Memory B cell (primary cell): ENCODE measurements at regions not wholly inside any gene's neighbourhood (a gene's known extent, or its start where the extent isn't known, plus 50 kb on each side); places are given as distances from the start of the nearest gene placed in this dataset.
"Not testable (repeated sequence)": the region's sequence is repeated elsewhere in the genome, so short reads cannot be mapped to it uniquely, and the experiment has no call there.

Experiments
- ATAC-seq: fragments of 150-1000 bp; cut with Tn5 transposase; 2 replicates; pipeline ENCODE4 v1.10.0; 2021; ENCODE audit warnings: low read depth, mild to moderate bottlenecking, moderate library complexity
- DNase-seq, 2 donors: peaks; one replicate each; pipeline ENCODE4 v3.0.0; 2022; ENCODE audit warnings: low spot score in 2 of 2
- H3K27ac Mint-ChIP-seq: one replicate; pipeline ENCODE4 v1.8.0; 2022; ENCODE audit warnings: mild to moderate bottlenecking, moderate library complexity, mixed read lengths
- H3K27me3 Mint-ChIP-seq: one replicate; pipeline ENCODE4 v1.8.0; 2022; ENCODE audit warnings: mixed read lengths
- H3K36me3 Mint-ChIP-seq: one replicate; pipeline ENCODE4 v1.8.0; 2022; ENCODE audit warnings: mild to moderate bottlenecking, mixed read lengths
- H3K4me1 Mint-ChIP-seq: one replicate; pipeline ENCODE4 v1.8.0; 2022; ENCODE audit warnings: mixed read lengths
- H3K4me3 Mint-ChIP-seq: one replicate; pipeline ENCODE4 v1.8.0; 2022; ENCODE audit warnings: mild to moderate bottlenecking, moderate library complexity, mixed read lengths
- H3K9me3 Mint-ChIP-seq: one replicate; pipeline ENCODE4 v1.8.0; 2022; ENCODE audit warnings: mixed read lengths

- DNase-seq (no peak), ATAC-seq (no peak)
- H3K27ac Mint-ChIP-seq = no peak overlapping the region
- H3K27me3 Mint-ChIP-seq = no peaks in the 10 kb centered on the region
- no peak overlapping the region for H3K4me3 Mint-ChIP-seq
- H3K4me1 Mint-ChIP-seq = peaks cover 10% of the 10 kb centered on the region
- H3K36me3 Mint-ChIP-seq = peaks cover 30% of the 10 kb centered on the region
- peaks cover 8% of the 10 kb centered on the region for H3K9me3 Mint-ChIP-seq
Observed at GRCh38 chr22:26762503-26763472, 105.4 kb downstream of the MIAT start.

DNA sequence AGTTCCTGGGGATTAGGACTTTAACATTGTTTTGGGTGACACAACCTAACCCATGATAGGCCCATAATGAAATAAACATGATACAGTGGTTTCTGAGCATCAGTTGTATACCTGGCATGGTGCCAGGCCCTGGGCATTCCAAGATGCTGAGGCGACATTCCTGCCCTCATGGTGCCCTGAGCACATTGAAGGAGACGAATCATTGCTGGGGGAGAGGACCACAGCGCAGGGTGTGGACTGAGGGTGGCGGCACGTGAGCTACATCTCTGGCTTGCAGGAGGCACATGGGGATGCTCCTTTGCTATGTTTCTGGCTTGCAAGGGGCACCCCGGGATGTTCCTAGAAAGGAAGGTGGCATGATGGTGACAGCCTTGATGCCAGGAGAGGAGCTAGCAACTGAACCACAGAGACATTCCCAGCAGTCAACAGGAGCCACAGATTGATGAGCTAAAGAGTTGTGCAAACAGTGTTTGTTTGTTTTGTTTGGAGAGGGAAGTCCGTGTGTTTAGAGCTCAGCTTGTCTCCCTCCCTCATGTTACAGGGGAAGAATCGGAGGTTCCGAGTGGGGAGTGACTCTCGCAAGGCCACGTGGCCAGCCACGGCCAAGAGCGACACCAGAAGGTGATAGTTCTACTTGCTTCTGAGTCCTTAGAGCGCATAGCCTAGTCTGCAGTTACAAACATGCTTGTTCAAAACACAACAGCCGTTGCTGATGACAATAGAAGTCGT lies 106.4 kb downstream of the MIAT start:
- peaks cover 27% of the 10 kb centered on the region for H3K36me3 Mint-ChIP-seq
- H3K27me3 Mint-ChIP-seq = no peaks in the 10 kb centered on the region
- no peak overlapping the region for H3K4me3 Mint-ChIP-seq
- peaks cover 8% of the 10 kb centered on the region for H3K9me3 Mint-ChIP-seq
- no peak for ATAC-seq
- DNase-seq = no peak
- peaks cover 10% of the 10 kb centered on the region for H3K4me1 Mint-ChIP-seq
- H3K27ac Mint-ChIP-seq = no peak overlapping the region

GRCh38 chr22:26766510-26767350 lies 109.3 kb downstream of the MIAT start:
- Mint-ChIP-seq H3K4me3 (no peak overlapping the region), H3K27ac (no peak overlapping the region)

DNA sequence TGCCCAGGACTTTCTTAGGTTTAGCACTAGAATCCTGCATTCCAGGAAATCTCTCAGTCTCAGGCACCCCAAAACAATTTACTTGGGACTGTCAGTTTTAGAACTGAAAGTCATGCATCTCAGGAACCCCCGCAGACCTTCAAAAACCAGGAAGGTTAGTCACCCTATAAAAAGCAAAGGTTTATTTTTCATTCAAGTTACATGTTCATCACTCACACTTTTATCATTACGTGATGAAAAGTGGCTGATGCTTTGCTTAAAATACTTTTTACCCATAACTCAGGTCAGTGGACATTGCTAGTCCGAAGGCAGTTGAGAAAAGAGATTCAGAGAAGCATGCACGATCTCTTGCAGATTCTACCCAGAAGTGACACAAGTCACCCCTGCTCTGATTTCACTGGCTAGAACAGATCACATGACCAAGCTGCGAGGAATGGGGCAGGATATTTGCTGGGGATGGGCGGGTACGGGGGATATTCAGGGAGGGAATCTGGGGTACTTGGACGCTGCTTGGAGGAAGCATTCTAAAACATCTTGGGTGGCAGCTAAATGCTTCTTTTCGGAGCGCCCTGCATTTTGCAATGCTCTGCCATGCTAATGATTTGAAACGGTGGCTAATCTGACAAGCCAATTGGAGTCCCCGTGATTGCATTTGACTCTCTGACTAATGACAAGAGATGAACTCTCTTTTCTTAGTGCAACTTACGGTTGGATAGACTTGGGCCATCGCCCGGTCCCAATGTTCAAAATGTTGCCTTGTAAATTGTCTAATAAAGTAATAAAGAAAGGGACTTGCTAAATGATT lies 110.2 kb downstream of the MIAT start:
- Mint-ChIP-seq H3K4me3 (no peak overlapping the region), H3K36me3 (peaks cover 38% of the 10 kb centered on the region), H3K27me3 (no peaks in the 10 kb centered on the region), H3K27ac (no peak overlapping the region), H3K9me3 (peaks cover 8% of the 10 kb centered on the region), H3K4me1 (peaks cover 8% of the 10 kb centered on the region)
- ATAC-seq (no peak), DNase-seq (no peak)

More at GRCh38 chr22:26766510-26767350, 109.3 kb downstream of the MIAT start:
- ATAC-seq = no peak
- H3K9me3 Mint-ChIP-seq = peaks cover 8% of the 10 kb centered on the region
- peaks cover 39% of the 10 kb centered on the region for H3K36me3 Mint-ChIP-seq
- DNase-seq = no peak
- peaks cover 8% of the 10 kb centered on the region for H3K4me1 Mint-ChIP-seq
- H3K27me3 Mint-ChIP-seq = no peaks in the 10 kb centered on the region

GRCh38 chr22:26768156-26768515 lies 110.7 kb downstream of the MIAT start:
- Mint-ChIP-seq H3K36me3 (peaks cover 37% of the 10 kb centered on the region), H3K4me3 (no peak overlapping the region), H3K4me1 (peaks cover 8% of the 10 kb centered on the region), H3K27ac (no peak overlapping the region), H3K9me3 (peaks cover 8% of the 10 kb centered on the region), H3K27me3 (no peaks in the 10 kb centered on the region)
- DNase-seq = no peak
- ATAC-seq = no peak

DNA sequence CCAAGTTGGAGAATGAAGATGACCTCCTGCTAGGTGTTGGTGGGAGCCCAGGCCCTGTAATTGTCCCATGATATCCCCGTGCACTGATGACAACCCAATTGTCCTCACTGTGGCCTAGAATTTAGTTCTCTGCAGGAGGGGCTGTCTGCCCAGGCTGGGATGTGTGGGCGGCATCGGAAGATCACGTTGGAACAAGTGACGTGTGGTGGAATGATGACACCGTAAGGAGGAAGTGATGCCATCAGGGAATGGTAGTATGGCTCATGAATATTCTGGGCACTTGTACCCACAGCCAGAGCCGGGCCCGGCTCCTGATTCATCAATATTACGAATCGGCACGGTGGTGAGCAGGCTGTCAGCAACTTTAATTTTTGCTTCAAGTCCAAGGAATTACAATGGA lies 111.6 kb downstream of the MIAT start:
- no peak overlapping the region for H3K4me3 Mint-ChIP-seq

GRCh38 chr22:26769663-26770062 lies 112.3 kb downstream of the MIAT start:
- Mint-ChIP-seq H3K36me3 (peaks cover 33% of the 10 kb centered on the region), H3K9me3 (peaks cover 10% of the 10 kb centered on the region), H3K27me3 (no peaks in the 10 kb centered on the region), H3K4me3 (no peak overlapping the region), H3K27ac (no peak overlapping the region), H3K4me1 (peaks cover 6% of the 10 kb centered on the region)
- ATAC-seq = no peak
- DNase-seq = no peak

More for the DNA sequence above, 111.6 kb downstream of the MIAT start:
- no peak for DNase-seq
- no peak for ATAC-seq
- H3K27ac Mint-ChIP-seq = no peak overlapping the region
- H3K27me3 Mint-ChIP-seq = no peaks in the 10 kb centered on the region
- peaks cover 31% of the 10 kb centered on the region for H3K36me3 Mint-ChIP-seq
- H3K4me1 Mint-ChIP-seq = peaks cover 6% of the 10 kb centered on the region
- peaks cover 8% of the 10 kb centered on the region for H3K9me3 Mint-ChIP-seq

DNA sequence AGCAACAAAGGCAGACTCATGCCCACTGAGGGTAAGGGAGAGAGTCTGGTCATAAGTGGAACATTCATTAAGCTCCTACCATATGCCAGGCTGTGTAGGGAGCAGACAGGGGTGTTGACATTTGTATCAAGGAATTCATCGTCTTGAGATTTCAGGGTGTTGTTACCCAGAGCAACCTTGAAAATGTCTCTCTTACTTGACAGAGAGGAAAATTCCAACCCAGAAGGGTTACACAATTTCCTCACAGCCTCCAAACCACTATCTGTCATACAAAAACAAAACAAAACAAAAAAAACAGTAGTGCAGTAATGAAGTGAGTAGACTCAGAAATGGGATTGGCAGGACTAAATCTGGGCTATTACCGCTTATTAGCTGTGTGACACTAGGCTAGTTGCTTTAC lies 113.2 kb downstream of the MIAT start:
- peaks cover 6% of the 10 kb centered on the region for H3K9me3 Mint-ChIP-seq
- no peak overlapping the region for H3K27ac Mint-ChIP-seq
- H3K27me3 Mint-ChIP-seq = no peaks in the 10 kb centered on the region
- peaks cover 33% of the 10 kb centered on the region for H3K36me3 Mint-ChIP-seq
- ATAC-seq (no peak), DNase-seq (no peak)
- no peak overlapping the region for H3K4me3 Mint-ChIP-seq
- H3K4me1 Mint-ChIP-seq = peaks cover 3% of the 10 kb centered on the region

- H3K27me3 Mint-ChIP-seq, H3K4me1 Mint-ChIP-seq, ATAC-seq, DNase-seq, H3K9me3 Mint-ChIP-seq, H3K27ac Mint-ChIP-seq, H3K4me3 Mint-ChIP-seq: not testable (repeated sequence)
- H3K36me3 Mint-ChIP-seq = peaks cover 46% of the 10 kb centered on the region
Observed at GRCh38 chr22:26773054-26773453, 115.7 kb downstream of the MIAT start.

- DNase-seq (no peak), ATAC-seq (no peak)
- Mint-ChIP-seq H3K4me3 (no peak overlapping the region), H3K27me3 (no peaks in the 10 kb centered on the region), H3K36me3 (peaks cover 56% of the 10 kb centered on the region), H3K9me3 (peaks cover 5% of the 10 kb centered on the region), H3K4me1 (no peaks in the 10 kb centered on the region), H3K27ac (no peak overlapping the region)
Observed at GRCh38 chr22:26775394-26775793, 118.0 kb downstream of the MIAT start.

- no peak overlapping the region for H3K27ac Mint-ChIP-seq
- no peaks in the 10 kb centered on the region for H3K27me3 Mint-ChIP-seq
- no peak for ATAC-seq
- DNase-seq = no peak
- H3K4me1 Mint-ChIP-seq = no peaks in the 10 kb centered on the region
- H3K9me3 Mint-ChIP-seq = peaks cover 5% of the 10 kb centered on the region
- no peak overlapping the region for H3K4me3 Mint-ChIP-seq
- peaks cover 60% of the 10 kb centered on the region for H3K36me3 Mint-ChIP-seq
Observed at GRCh38 chr22:26777156-26777801, 119.9 kb downstream of the MIAT start.

GRCh38 chr22:26778372-26778771 lies 121.0 kb downstream of the MIAT start:
- Mint-ChIP-seq H3K4me1 (no peaks in the 10 kb centered on the region), H3K9me3 (peaks cover 5% of the 10 kb centered on the region), H3K27ac (no peak overlapping the region), H3K4me3 (no peak overlapping the region), H3K36me3 (peaks cover 61% of the 10 kb centered on the region), H3K27me3 (no peaks in the 10 kb centered on the region)
- no peak for DNase-seq
- no peak for ATAC-seq

GRCh38 chr22:26779108-26779507 lies 121.7 kb downstream of the MIAT start:
- no peak overlapping the region for H3K27ac Mint-ChIP-seq
- ATAC-seq (no peak), DNase-seq (no peak)
- H3K27me3 Mint-ChIP-seq = no peaks in the 10 kb centered on the region
- H3K4me1 Mint-ChIP-seq = no peaks in the 10 kb centered on the region
- H3K4me3 Mint-ChIP-seq = no peak overlapping the region
- peaks cover 5% of the 10 kb centered on the region for H3K9me3 Mint-ChIP-seq
- H3K36me3 Mint-ChIP-seq = peaks cover 65% of the 10 kb centered on the region
